ENCODE measurements at regions not wholly inside any gene's neighbourhood (a gene's known extent, or its start where the extent isn't known, plus 50 kb on each side); places are given as distances from the start of the nearest gene placed in this dataset.

- TF ChIP-seq, protein P1, sequence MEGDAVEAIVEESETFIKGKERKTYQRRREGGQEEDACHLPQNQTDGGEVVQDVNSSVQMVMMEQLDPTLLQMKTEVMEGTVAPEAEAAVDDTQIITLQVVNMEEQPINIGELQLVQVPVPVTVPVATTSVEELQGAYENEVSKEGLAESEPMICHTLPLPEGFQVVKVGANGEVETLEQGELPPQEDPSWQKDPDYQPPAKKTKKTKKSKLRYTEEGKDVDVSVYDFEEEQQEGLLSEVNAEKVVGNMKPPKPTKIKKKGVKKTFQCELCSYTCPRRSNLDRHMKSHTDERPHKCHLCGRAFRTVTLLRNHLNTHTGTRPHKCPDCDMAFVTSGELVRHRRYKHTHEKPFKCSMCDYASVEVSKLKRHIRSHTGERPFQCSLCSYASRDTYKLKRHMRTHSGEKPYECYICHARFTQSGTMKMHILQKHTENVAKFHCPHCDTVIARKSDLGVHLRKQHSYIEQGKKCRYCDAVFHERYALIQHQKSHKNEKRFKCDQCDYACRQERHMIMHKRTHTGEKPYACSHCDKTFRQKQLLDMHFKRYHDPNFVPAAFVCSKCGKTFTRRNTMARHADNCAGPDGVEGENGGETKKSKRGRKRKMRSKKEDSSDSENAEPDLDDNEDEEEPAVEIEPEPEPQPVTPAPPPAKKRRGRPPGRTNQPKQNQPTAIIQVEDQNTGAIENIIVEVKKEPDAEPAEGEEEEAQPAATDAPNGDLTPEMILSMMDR (IDR thresholded peaks at IDR 0.05), result no peak
- Histone ChIP-seq H3K36me3 (ENCODE audit: insufficient read depth in 1 of 2, low read depth in 1 of 2) (no peaks in the 10 kb centered on the region), H3K4me3 (peak overlapping the region; percentile 7), H3K4me1 (peaks cover 46% of the 10 kb centered on the region), H3K9me3 (no peaks in the 10 kb centered on the region), H3K27ac (peak overlapping the region; percentile 93), H3K27me3 (ENCODE audit: insufficient read depth in 3 of 3, low read length in 2 of 3) (no peaks in the 10 kb centered on the region)
- WGBS, 3 donors, result 6 to 19% (median 16%) methylated on average over 4 of the region's 4 CpGs
- peak; percentile 92 to 95 (median 94) for ATAC-seq
- intact Hi-C loops (cut with DNase I), result loop anchor here in 1 of 2 donors (5.0 kb wide), 1 partner anchor 37 kb away; no protein-coding TSS in a partner anchor
- DNase-seq, result peak; percentile 74 to 88
Measured at GRCh38 chr1:60904099-60904851, 178.1 kb upstream of the NFIA start.

DNA sequence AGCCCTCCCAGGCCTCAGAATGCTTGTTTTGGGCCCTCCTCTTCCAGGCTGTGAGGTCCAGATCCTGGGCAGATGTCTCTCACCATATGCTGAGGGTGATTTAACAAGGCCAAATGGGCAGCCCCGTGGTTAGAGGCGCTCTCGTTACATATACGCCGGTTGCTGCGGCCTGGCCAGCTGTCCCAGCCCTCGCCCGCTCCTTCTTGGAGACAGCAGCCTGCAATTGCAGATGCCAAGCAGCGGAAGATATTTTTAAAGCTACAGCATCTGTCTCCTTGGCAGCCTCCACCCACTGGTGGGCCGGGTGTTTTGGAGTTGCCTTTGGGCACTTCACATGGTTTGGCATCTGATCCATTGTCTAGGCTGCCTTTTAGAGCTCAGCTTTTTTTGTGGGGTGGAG lies 178.8 kb upstream of the NFIA start:
- Histone ChIP-seq H3K9me3 (no peaks in the 10 kb centered on the region), H3K4me3 (peak overlapping the region; percentile 7), H3K4me1 (peaks cover 46% of the 10 kb centered on the region), H3K27me3 (ENCODE audit: insufficient read depth in 3 of 3, low read length in 2 of 3) (no peaks in the 10 kb centered on the region), H3K27ac (peak overlapping the region; percentile 93), H3K36me3 (ENCODE audit: insufficient read depth in 1 of 2, low read depth in 1 of 2) (no peaks in the 10 kb centered on the region)
- ATAC-seq (peak; percentile 89 to 92 (median 92)), DNase-seq (peak; percentile 76 to 90)
- intact Hi-C loops (cut with DNase I), result loop anchor here in 1 of 2 donors (5.0 kb wide), 1 partner anchor 36 kb away; no protein-coding TSS in a partner anchor
- TF ChIP-seq, protein P1 (IDR thresholded peaks at IDR 0.05), result no peak
- WGBS, 3 donors, result 12 to 29% (median 17%) methylated on average over 10 of the region's 10 CpGs

DNA sequence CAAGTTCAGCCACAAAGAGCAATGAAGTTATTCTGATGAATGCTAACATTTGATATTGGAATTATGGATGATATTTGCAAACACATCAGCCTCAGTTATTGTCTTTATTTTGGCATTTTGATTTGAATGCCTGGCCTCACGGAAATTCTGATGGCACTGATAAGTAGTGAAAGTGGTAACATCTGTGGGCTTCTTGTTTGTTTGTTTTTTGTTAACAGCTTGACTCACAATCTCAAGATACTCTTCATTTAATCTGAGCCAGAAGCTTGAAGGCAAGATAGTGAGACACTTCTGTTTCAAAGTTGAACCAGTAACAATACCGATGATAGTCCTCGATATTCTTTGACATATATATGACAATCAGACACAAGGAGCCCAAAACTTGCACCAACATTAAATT lies 182.9 kb upstream of the NFIA start:
- H3K27me3 ChIP-seq (ENCODE audit: insufficient read depth in 3 of 3, low read length in 2 of 3), result no peaks in the 10 kb centered on the region
- H3K9me3 ChIP-seq, result no peaks in the 10 kb centered on the region
- ATAC-seq (no peak), DNase-seq (no peak)
- peaks cover 40% of the 10 kb centered on the region for H3K4me1 ChIP-seq
- 92 to 93% (median 92%) methylated on average over 3 of the region's 3 CpGs for WGBS, 3 donors
- TF ChIP-seq, protein P1 (IDR thresholded peaks at IDR 0.05), result no peak
- no peaks in the 10 kb centered on the region for H3K36me3 ChIP-seq (ENCODE audit: insufficient read depth in 1 of 2, low read depth in 1 of 2)
- intact Hi-C loops (cut with DNase I), result no loop called here
- no peak overlapping the region for H3K4me3 ChIP-seq
- H3K27ac ChIP-seq, result peak overlapping the region; percentile 36

GRCh38 chr1:60898987-60899386 lies 183.4 kb upstream of the NFIA start:
- 86 to 92% (median 90%) methylated on average over 4 of the region's 4 CpGs for WGBS, 3 donors
- H3K36me3 ChIP-seq (ENCODE audit: insufficient read depth in 1 of 2, low read depth in 1 of 2), result no peaks in the 10 kb centered on the region
- intact Hi-C loops (cut with DNase I), result no loop called here
- H3K9me3 ChIP-seq, result no peaks in the 10 kb centered on the region
- TF ChIP-seq, protein P1 (IDR thresholded peaks at IDR 0.05), result no peak
- no peaks in the 10 kb centered on the region for H3K27me3 ChIP-seq (ENCODE audit: insufficient read depth in 3 of 3, low read length in 2 of 3)
- DNase-seq (no peak), ATAC-seq (no peak)
- peaks cover 35% of the 10 kb centered on the region for H3K4me1 ChIP-seq
- H3K27ac ChIP-seq, result peak overlapping the region; percentile 17
- no peak overlapping the region for H3K4me3 ChIP-seq

All from psoas muscle (tissue), 7 donors.